ENCODE measurements at regions not wholly inside any gene's neighbourhood (a gene's known extent, or its start where the extent isn't known, plus 50 kb on each side); places are given as distances from the start of the nearest gene placed in this dataset.

GRCh38 chr14:37936971-37937370 lies 270.7 kb upstream of the SSTR1 start:
- H3K27ac ChIP-seq (ENCODE audit: low read length) = no peak overlapping the region
- no peaks in the 10 kb centered on the region for H3K36me3 ChIP-seq (ENCODE audit: insufficient read depth, low read length)
- H3K9me2 ChIP-seq (ENCODE audit: insufficient read depth, low read length) = no peaks in the 10 kb centered on the region
- no peaks in the 10 kb centered on the region for H3K9me3 ChIP-seq (ENCODE audit: low read length)
- H2AFZ ChIP-seq (ENCODE audit: low read depth, low read length) = no peak overlapping the region
- no peak overlapping the region for H3K4me2 ChIP-seq (ENCODE audit: low read length)
- H3F3A ChIP-seq (ENCODE audit: insufficient read depth, low read length, poor library complexity, severe bottlenecking) = no peaks in the 10 kb centered on the region
- no peaks in the 10 kb centered on the region for H3K79me2 ChIP-seq (replicated peaks; ENCODE audit: insufficient read depth, low read length)
- H4K20me1 ChIP-seq (ENCODE audit: insufficient read depth) = no peaks in the 10 kb centered on the region
- no peak overlapping the region for H3K9ac ChIP-seq (ENCODE audit: low read length)
- H3K27me3 ChIP-seq (ENCODE audit: insufficient read depth, low read depth, low read length) = no peaks in the 10 kb centered on the region
- no peak overlapping the region for H3K4me3 ChIP-seq (ENCODE audit: low read length)
- TF ChIP-seq MXI1 (conservative IDR thresholded peaks at IDR 0.05; ENCODE audit: poor library complexity, severe bottlenecking) = no peak
- no peak for TF ChIP-seq EZH2 (IDR thresholded peaks at IDR 0.05; ENCODE audit: borderline replicate concordance, insufficient read depth, low read length, poor library complexity, severe bottlenecking)
- TF ChIP-seq CTCF (IDR thresholded peaks at IDR 0.05; ENCODE audit: poor library complexity, severe bottlenecking) = no peak
- TF ChIP-seq RAD21 (conservative IDR thresholded peaks at IDR 0.05) = no peak
- TF ChIP-seq POLR2AphosphoS5 (IDR thresholded peaks at IDR 0.05) = no peak
- no peak for TF ChIP-seq SMC3 (conservative IDR thresholded peaks at IDR 0.05; ENCODE audit: poor library complexity)
- TF ChIP-seq REST (IDR thresholded peaks at IDR 0.05; ENCODE audit: borderline replicate concordance) = no peak
- TF ChIP-seq TAF1 (IDR thresholded peaks at IDR 0.05; ENCODE audit: low read depth) = no peak
- TF ChIP-seq EP300 (conservative IDR thresholded peaks at IDR 0.05; ENCODE audit: poor library complexity, severe bottlenecking) = no peak

GRCh38 chr14:37939442-37940028 lies 268.2 kb upstream of the SSTR1 start:
- Histone ChIP-seq H2AFZ (ENCODE audit: low read depth, low read length) (no peak overlapping the region), H3K36me3 (ENCODE audit: insufficient read depth, low read length) (no peaks in the 10 kb centered on the region), H4K20me1 (ENCODE audit: insufficient read depth) (no peaks in the 10 kb centered on the region), H3K9me3 (ENCODE audit: low read length) (no peaks in the 10 kb centered on the region), H3K27ac (ENCODE audit: low read length) (no peak overlapping the region), H3K9ac (ENCODE audit: low read length) (no peak overlapping the region), H3K4me3 (ENCODE audit: low read length) (no peak overlapping the region), H3F3A (ENCODE audit: insufficient read depth, low read length, poor library complexity, severe bottlenecking) (no peaks in the 10 kb centered on the region), H3K27me3 (ENCODE audit: insufficient read depth, low read depth, low read length) (no peaks in the 10 kb centered on the region), H3K9me2 (ENCODE audit: insufficient read depth, low read length) (no peaks in the 10 kb centered on the region), H3K4me2 (ENCODE audit: low read length) (no peak overlapping the region), H3K79me2 (replicated peaks; ENCODE audit: insufficient read depth, low read length) (no peaks in the 10 kb centered on the region)
- TF ChIP-seq CTCF (IDR thresholded peaks at IDR 0.05; ENCODE audit: poor library complexity, severe bottlenecking) (no peak), MXI1 (conservative IDR thresholded peaks at IDR 0.05; ENCODE audit: poor library complexity, severe bottlenecking) (no peak), REST (IDR thresholded peaks at IDR 0.05; ENCODE audit: borderline replicate concordance) (no peak), RAD21 (conservative IDR thresholded peaks at IDR 0.05) (no peak)

Data from neural cell (in vitro differentiated cells).